NB4 (cell line): ENCODE measurements at regions not wholly inside any gene's neighbourhood (a gene's known extent, or its start where the extent isn't known, plus 50 kb on each side); places are given as distances from the start of the nearest gene placed in this dataset.

ENCODE experiments used
- CTCF ChIP-seq: IDR thresholded peaks from one replicate; pipeline ENCODE4 v1.5.1; 2012; ENCODE audit warnings: low read depth, low read length
- MAX ChIP-seq: IDR thresholded peaks from 2 replicates; pipeline ENCODE4 v1.6.1; 2011; ENCODE audit warnings: low read depth, low read length
- MYC ChIP-seq: IDR thresholded peaks from 2 replicates; pipeline ENCODE4 v1.6.1; 2011; ENCODE audit warnings: low read depth, low read length
- POLR2A ChIP-seq: IDR thresholded peaks from 2 replicates; pipeline ENCODE4 v1.6.1; 2011; ENCODE audit warnings: mild to moderate bottlenecking; ENCODE audit not compliant: insufficient read length; ENCODE audit errors: extremely low read depth

- TF ChIP-seq POLR2A (no peak), CTCF (no peak), MYC (no peak), MAX (no peak)
Observed at GRCh38 chr10:128747582-128748346, 621.5 kb upstream of the MKI67 start.
